Heart left ventricle (tissue), 16 donors: ENCODE measurements at regions not wholly inside any gene's neighbourhood (a gene's known extent, or its start where the extent isn't known, plus 50 kb on each side); places are given as distances from the start of the nearest gene placed in this dataset.

Source experiments
- ATAC-seq, 4 donors: fragments of 200-7000 bp; cut with Tn5 transposase; one replicate each; pipeline ENCODE4 v1.9.1; 2020 to 2022; ENCODE audit warnings: moderate library complexity in 4 of 4, mild to moderate bottlenecking in 3 of 4, moderate number of reproducible peaks in 1 of 4
- DNase-seq, 5 donors: peaks; one replicate each; pipeline ENCODE4 v3.0.0-alpha.2; 2020
- H3K27ac ChIP-seq, 12 donors: fragments of 200-600 bp; sonication (generic) in 4 of 12; one replicate each; pipeline versions ENCODE4 v1.5.0 to v1.8.0; 2016 to 2022; ENCODE audit warnings: mild to moderate bottlenecking in 2 of 12
- H3K27me3 ChIP-seq, 9 donors: fragments of 200-600 bp; sonication (generic) in 2 of 9; one replicate each; pipeline versions ENCODE4 v1.5.1 to v1.8.0; 2016 to 2022; ENCODE audit warnings: mild to moderate bottlenecking in 3 of 9
- H3K36me3 ChIP-seq, 9 donors: fragments of 200-600 bp; sonication (generic) in 2 of 9; one replicate each; pipeline versions ENCODE4 v1.5.0 to v1.8.0; 2018 to 2022; ENCODE audit warnings: mild to moderate bottlenecking in 2 of 9
- H3K4me1 ChIP-seq, 12 donors: fragments of 200-600 bp; sonication (generic) in 4 of 12; one replicate each; pipeline versions ENCODE4 v1.5.0 to v1.8.0; 2016 to 2022; ENCODE audit warnings: mild to moderate bottlenecking in 3 of 12
- H3K4me3 ChIP-seq, 12 donors: fragments of 200-600 bp; sonication (generic) in 4 of 12; one replicate each; pipeline versions ENCODE4 v1.5.0 to v1.8.0; 2017 to 2022; ENCODE audit warnings: mild to moderate bottlenecking in 9 of 12, moderate library complexity in 4 of 12
- H3K9me3 ChIP-seq, 12 donors: fragments of 200-600 bp; sonication (generic) in 4 of 12; one replicate each; pipeline versions ENCODE4 v1.5.0 to v1.8.0; 2016 to 2022; ENCODE audit warnings: mild to moderate bottlenecking in 1 of 12
- POLR2A ChIP-seq, 2 donors: fragments of 450-650 bp; IDR thresholded peaks; one replicate each; pipeline ENCODE4 v1.6.1; 2017; ENCODE audit warnings: antibody characterized with exemption in 2 of 2, mild to moderate bottlenecking in 2 of 2, moderate library complexity in 2 of 2
- WGBS, 4 donors: extraction: QIAGEN DNeasy Blood & Tissue Kit in 2 of 4; methylation state at CpG; one replicate each; pipeline versions ENCODE4 v1.1.5 to v1.1.7; 2013 to 2018; 5-methylcytosine and 5-hydroxymethylcytosine counted together
- intact Hi-C, 10 donors: fragments of 100-400 bp; cut with DNase I; formaldehyde crosslinking; loops; one replicate each; pipeline versions ENCODE4 v1.11.1 to v1.14.2; 2022
- TF ChIP-seq, protein P1 (sequence below), 12 donors: fragments of 200-600 bp; sonication (generic) in 4 of 12; IDR thresholded peaks; one replicate each; pipeline versions ENCODE4 v1.5.0 to v1.8.0; 2018 to 2022; ENCODE audit warnings: antibody characterized with exemption in 12 of 12, mild to moderate bottlenecking in 5 of 12
- donor health status: ischemic (EF 13 %, LVEDD 7.1; RV severe dilation, severe dysfunction).
- donor health status: healthy with polysubstance abuse.
- donor health status: DM: no; HTN: yes; CAD: no.
- donor health status: DM: no; HTN: no; CAD: no.
- donor health status: ischemic (EF 25% LVEDD 6.9; RV normal size, moderate dysfunction).
- donor health status: ischemic (EF 25% LVEDD 5.7; RV mildly dilated, moderate dysfunction).
- donor health status: healthy.
- donor health status: DM: yes; HTN: yes; CAD: no.
- donor health status: ischemic (EF 35%, LVEDD 5.7; RV mildly dilated, moderate dysfunction).
- donor health status: nonischemic (EF 11% LVEDD 7.7; RV severe dilation, severe dysfunction).
- donor health status: DM: yes; HTN: yes; CAD: no.
- donor health status: PGD.
- donor health status: ischemic (EF 29% LVEDD 5.4; RV normal size, mild dysfunction).
- donor health status: nonischemic (EF 23%, LVEDD 6.1; RV moderate dilation, normal function).

DNA sequence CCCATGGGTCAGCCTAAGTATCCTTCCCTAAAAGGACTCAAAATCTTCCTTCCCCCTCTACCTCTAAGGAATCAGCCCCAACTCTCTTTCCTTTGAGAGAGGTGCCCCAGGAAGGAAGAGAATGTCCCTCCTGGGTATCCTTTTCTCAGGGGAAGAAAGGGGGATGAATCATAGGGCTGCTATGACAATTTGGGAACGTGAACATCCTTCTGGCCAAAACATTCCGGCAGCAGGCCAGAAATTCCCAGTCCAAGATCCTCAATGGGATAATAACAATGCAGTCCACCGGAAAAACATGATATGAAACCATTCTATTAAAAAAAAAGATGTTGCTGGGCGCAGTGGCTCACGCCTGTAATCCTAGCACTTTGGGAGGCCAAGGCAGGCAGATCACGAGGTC is 50.8 kb upstream of the CACNA2D3 start:
- ATAC-seq (no peak), DNase-seq (peak in 1 of 5 donors; percentile 29)
- Histone ChIP-seq H3K4me3 (no peak overlapping the region), H3K27ac (no peak overlapping the region), H3K9me3 (peaks cover 0 to 17% (median 10%) of the 10 kb centered on the region in 12 donors), H3K4me1 (no peaks in the 10 kb centered on the region), H3K27me3 (no peaks in the 10 kb centered on the region), H3K36me3 (no peaks in the 10 kb centered on the region)
- TF ChIP-seq, protein P1, sequence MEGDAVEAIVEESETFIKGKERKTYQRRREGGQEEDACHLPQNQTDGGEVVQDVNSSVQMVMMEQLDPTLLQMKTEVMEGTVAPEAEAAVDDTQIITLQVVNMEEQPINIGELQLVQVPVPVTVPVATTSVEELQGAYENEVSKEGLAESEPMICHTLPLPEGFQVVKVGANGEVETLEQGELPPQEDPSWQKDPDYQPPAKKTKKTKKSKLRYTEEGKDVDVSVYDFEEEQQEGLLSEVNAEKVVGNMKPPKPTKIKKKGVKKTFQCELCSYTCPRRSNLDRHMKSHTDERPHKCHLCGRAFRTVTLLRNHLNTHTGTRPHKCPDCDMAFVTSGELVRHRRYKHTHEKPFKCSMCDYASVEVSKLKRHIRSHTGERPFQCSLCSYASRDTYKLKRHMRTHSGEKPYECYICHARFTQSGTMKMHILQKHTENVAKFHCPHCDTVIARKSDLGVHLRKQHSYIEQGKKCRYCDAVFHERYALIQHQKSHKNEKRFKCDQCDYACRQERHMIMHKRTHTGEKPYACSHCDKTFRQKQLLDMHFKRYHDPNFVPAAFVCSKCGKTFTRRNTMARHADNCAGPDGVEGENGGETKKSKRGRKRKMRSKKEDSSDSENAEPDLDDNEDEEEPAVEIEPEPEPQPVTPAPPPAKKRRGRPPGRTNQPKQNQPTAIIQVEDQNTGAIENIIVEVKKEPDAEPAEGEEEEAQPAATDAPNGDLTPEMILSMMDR (IDR thresholded peaks at IDR 0.05) = no peak
- no peak for TF ChIP-seq POLR2A (IDR thresholded peaks at IDR 0.05)
- 68 to 90% (median 75%) methylated on average over 6 of the region's 6 CpGs for WGBS, 4 donors
- intact Hi-C loops = loop anchor here in 1 of 10 donors (10.0 kb wide), 1 partner anchor 127 kb away; no protein-coding TSS in a partner anchor

DNA sequence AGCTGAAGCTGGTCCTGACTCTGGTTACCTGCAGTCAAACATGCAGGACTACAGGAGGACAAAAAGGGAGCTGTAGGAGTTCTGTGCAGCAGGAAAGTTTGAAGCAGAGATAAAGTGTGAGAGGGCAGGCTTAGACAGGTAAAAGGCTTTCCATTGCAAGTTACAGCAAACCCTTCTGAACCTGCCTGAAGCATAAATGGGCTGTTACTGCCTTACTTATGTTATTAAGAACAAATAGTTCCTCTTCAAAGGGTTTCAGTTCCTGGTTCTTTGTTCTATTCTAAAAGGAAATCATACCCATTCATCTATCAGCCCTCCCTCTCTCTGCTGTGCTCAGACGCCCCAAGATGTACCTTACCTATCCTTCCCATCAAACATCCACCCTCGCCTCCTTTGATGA is 52.4 kb upstream of the CACNA2D3 start:
- Histone ChIP-seq H3K4me3 (no peak overlapping the region), H3K27me3 (peaks cover 0 to 7% (median 0%) of the 10 kb centered on the region in 9 donors), H3K27ac (no peak overlapping the region), H3K9me3 (peaks cover 0 to 17% (median 10%) of the 10 kb centered on the region in 12 donors), H3K4me1 (no peaks in the 10 kb centered on the region), H3K36me3 (no peaks in the 10 kb centered on the region)
- 77 to 85% (median 80%) methylated on average over 2 of the region's 2 CpGs for WGBS, 4 donors
- DNase-seq (no peak), ATAC-seq (no peak)
- intact Hi-C loops = loop anchor here in 1 of 10 donors (10.0 kb wide), 1 partner anchor 125 kb away; no protein-coding TSS in a partner anchor
- TF ChIP-seq, protein P1 (IDR thresholded peaks at IDR 0.05) = no peak
- TF ChIP-seq POLR2A (IDR thresholded peaks at IDR 0.05) = no peak

DNA sequence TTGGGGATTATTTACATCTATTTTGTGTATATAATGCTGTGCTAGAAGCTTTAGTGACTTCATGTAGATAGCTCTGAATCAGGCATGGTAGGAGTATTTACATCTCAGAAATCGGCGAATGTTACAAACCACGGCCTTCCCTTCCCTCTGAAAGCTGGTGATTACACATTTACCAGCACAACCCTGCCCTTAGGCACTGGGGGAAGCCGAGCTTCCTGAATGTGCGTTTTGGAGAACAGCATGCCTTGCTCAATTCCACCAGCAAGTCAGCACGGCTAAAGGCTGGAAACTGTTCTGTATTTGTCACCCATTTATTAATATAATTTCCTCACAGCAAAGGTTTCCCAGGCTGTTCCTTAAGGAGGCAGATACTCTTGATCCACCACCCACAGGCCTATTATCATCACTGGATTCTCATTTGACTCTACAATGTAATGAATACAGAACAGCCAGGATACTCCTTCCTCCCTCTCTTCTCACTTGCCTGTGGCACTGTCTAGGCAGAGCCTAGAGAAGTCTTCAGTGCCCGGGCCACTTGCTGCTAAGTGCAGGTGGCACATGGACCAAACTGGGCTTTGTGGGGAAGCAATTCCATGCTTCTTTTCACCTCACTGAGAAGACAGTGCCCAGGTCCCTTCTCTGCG is 55.2 kb upstream of the CACNA2D3 start:
- ATAC-seq (no peak), DNase-seq (no peak)
- peaks cover 0 to 11% (median 0%) of the 10 kb centered on the region in 9 donors for H3K27me3 ChIP-seq
- intact Hi-C loops = no loop called here
- TF ChIP-seq, protein P1 (IDR thresholded peaks at IDR 0.05) = no peak
- TF ChIP-seq POLR2A (IDR thresholded peaks at IDR 0.05) = no peak
- no peak overlapping the region for H3K27ac ChIP-seq
- H3K9me3 ChIP-seq = peaks cover 0 to 17% (median 10%) of the 10 kb centered on the region in 12 donors
- H3K36me3 ChIP-seq = no peaks in the 10 kb centered on the region
- no peak overlapping the region for H3K4me3 ChIP-seq
- no peaks in the 10 kb centered on the region for H3K4me1 ChIP-seq
- WGBS, 4 donors = 72 to 78% (median 76%) methylated on average over 8 of the region's 8 CpGs

DNA sequence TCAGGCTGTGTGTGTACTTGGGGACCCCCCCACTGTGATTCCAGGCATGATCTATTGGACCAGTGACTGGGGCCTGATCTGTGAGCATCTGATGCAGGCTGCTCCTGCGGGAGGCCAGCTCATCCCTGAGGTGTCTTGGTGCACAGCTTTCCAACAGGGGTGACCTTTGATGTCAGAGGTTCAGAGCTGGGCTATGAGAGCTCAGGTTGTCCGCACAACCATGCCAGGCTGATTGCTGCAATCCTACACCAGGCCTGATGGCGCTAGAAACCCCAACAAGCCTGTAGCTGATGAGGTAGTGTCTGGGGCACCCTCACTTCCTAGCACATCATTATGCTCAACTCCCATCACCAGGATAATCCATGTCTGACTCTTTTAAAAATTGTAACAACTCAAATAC is 56.1 kb upstream of the CACNA2D3 start:
- Histone ChIP-seq H3K27me3 (peaks cover 0 to 11% (median 0%) of the 10 kb centered on the region in 9 donors), H3K4me3 (no peak overlapping the region), H3K27ac (no peak overlapping the region), H3K4me1 (no peaks in the 10 kb centered on the region), H3K36me3 (no peaks in the 10 kb centered on the region), H3K9me3 (peaks cover 0 to 17% (median 10%) of the 10 kb centered on the region in 12 donors)
- no peak for ATAC-seq
- no peak for DNase-seq
- 77 to 84% (median 80%) methylated on average over 3 of the region's 3 CpGs for WGBS, 4 donors
- intact Hi-C loops = no loop called here
- TF ChIP-seq, protein P1 (IDR thresholded peaks at IDR 0.05) = no peak
- TF ChIP-seq POLR2A (IDR thresholded peaks at IDR 0.05) = no peak
